ENCODE measurements at regions not wholly inside any gene's neighbourhood (a gene's known extent, or its start where the extent isn't known, plus 50 kb on each side); places are given as distances from the start of the nearest gene placed in this dataset.

DNA sequence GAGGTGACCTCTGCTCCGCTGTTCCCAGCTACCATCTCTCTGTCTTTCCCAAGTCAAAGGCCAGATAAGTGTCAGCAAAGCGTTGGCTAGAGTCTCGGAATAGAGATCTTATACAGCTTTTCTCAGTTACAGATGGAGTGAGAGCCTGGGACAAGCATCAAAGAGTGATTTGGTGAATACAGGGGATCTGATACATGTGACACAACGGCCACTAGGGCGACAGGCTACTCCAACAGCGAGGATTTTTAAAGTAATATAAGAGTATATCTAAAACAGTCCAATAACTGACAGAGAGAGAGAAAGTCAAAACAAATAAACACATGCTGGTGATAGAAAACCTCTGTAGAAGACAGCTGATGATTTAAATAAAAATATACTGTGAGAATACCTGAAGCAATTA lies 433.1 kb upstream of the SMIM31 start:
- Histone ChIP-seq H3K9me3 (ENCODE audit: control insufficient read depth, low read depth, low read length) (no peaks in the 10 kb centered on the region), H3T11ph (ENCODE audit: low read length) (no peak overlapping the region), H2BK120ac (ENCODE audit: low read depth, low read length, poor library complexity, severe bottlenecking) (no peak overlapping the region), H3K56ac (ENCODE audit: insufficient read length, low read depth, low read length) (no peak overlapping the region), H2BK5ac (ENCODE audit: insufficient read length, low read length) (no peak overlapping the region), H3K4ac (ENCODE audit: low read depth, low read length) (no peak overlapping the region), H3K14ac (ENCODE audit: insufficient read depth, low read length) (no peak overlapping the region), H2BK15ac (ENCODE audit: low read depth, low read length) (no peak overlapping the region), H3K23me2 (ENCODE audit: insufficient read length, low read depth, low read length, poor library complexity, severe bottlenecking) (no peaks in the 10 kb centered on the region), H4K91ac (ENCODE audit: insufficient read length, low read depth, low read length) (no peak overlapping the region), H3K9ac (ENCODE audit: extremely low read depth, insufficient read length, low read length) (no peak overlapping the region), H3K4me2 (ENCODE audit: insufficient read depth, insufficient read length, low read length) (no peak overlapping the region), H4K8ac (replicated peaks; ENCODE audit: insufficient read length, low read depth, low read length) (no peak overlapping the region), H3K79me2 (ENCODE audit: insufficient read depth, low read length) (no peaks in the 10 kb centered on the region), H3K4me1 (ENCODE audit: insufficient read depth, low read length) (no peaks in the 10 kb centered on the region), H3K27me3 (ENCODE audit: insufficient read depth, low read length) (no peaks in the 10 kb centered on the region), H2AFZ (ENCODE audit: low read length) (no peak overlapping the region), H3K23ac (ENCODE audit: insufficient read length, low read depth, low read length) (no peak overlapping the region), H2BK12ac (ENCODE audit: insufficient read length, low read depth, low read length) (no peak overlapping the region), H3K18ac (ENCODE audit: insufficient read length, low read depth, low read length) (no peak overlapping the region), H3K27ac (ENCODE audit: insufficient read length, low read depth, low read length) (no peak overlapping the region), H2BK20ac (ENCODE audit: low read depth, low read length, poor library complexity, severe bottlenecking) (no peak overlapping the region), H2AK5ac (ENCODE audit: insufficient read length, low read length) (no peak overlapping the region), H4K5ac (ENCODE audit: insufficient read length, low read depth, low read length) (no peak overlapping the region), H3K79me1 (ENCODE audit: insufficient read depth, low read depth, low read length, poor library complexity, severe bottlenecking) (no peaks in the 10 kb centered on the region), H4K20me1 (ENCODE audit: control insufficient read depth, insufficient read depth, insufficient read length) (no peaks in the 10 kb centered on the region)
- TF ChIP-seq, protein P1, sequence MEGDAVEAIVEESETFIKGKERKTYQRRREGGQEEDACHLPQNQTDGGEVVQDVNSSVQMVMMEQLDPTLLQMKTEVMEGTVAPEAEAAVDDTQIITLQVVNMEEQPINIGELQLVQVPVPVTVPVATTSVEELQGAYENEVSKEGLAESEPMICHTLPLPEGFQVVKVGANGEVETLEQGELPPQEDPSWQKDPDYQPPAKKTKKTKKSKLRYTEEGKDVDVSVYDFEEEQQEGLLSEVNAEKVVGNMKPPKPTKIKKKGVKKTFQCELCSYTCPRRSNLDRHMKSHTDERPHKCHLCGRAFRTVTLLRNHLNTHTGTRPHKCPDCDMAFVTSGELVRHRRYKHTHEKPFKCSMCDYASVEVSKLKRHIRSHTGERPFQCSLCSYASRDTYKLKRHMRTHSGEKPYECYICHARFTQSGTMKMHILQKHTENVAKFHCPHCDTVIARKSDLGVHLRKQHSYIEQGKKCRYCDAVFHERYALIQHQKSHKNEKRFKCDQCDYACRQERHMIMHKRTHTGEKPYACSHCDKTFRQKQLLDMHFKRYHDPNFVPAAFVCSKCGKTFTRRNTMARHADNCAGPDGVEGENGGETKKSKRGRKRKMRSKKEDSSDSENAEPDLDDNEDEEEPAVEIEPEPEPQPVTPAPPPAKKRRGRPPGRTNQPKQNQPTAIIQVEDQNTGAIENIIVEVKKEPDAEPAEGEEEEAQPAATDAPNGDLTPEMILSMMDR (conservative IDR thresholded peaks at IDR 0.05), result peak; percentile 53; the same call in 2 of the 3 replicates
- H3K4me1 Mint-ChIP-seq, result peaks cover 7% of the 10 kb centered on the region in 2 experiments; a peak in 3 of 4 replicates
- H3K36me3 Mint-ChIP-seq (ENCODE audit: insufficient read depth in 1 of 3, low read depth in 3 of 3), result no peaks in the 10 kb centered on the region
- H3K4me3 Mint-ChIP-seq, result no peak overlapping the region
- WGBS (ENCODE audit: extremely low coverage, insufficient read length, low lambda C conversion rate), result no CpG with 5 or more reads among the region's 6 CpGs
- no peak for DNase-seq
- H3K27ac Mint-ChIP-seq, result peak overlapping the region in 1 of 3 experiments; percentile 62; a peak in 1 of 7 replicates
- H3K9me3 Mint-ChIP-seq, result no peaks in the 10 kb centered on the region
- H3K27me3 Mint-ChIP-seq (ENCODE audit: low read depth), result no peaks in the 10 kb centered on the region
